GM23248 (cell line): ENCODE measurements at regions not wholly inside any gene's neighbourhood (a gene's known extent, or its start where the extent isn't known, plus 50 kb on each side); places are given as distances from the start of the nearest gene placed in this dataset.

Source experiments
- EZH2 ChIP-seq: fragments of 200-600 bp; sonication (generic); IDR thresholded peaks from 2 replicates; pipeline ENCODE4 v1.6.1; 2018; ENCODE audit warnings: antibody characterized with exemption, mild to moderate bottlenecking; ENCODE audit not compliant: insufficient read depth, poor library complexity, severe bottlenecking
- EZH2phosphoT487 ChIP-seq: fragments of 200-600 bp; sonication (generic); IDR thresholded peaks from 2 replicates; pipeline ENCODE4 v1.6.1; 2018; ENCODE audit warnings: antibody characterized with exemption, moderate library complexity, mild to moderate bottlenecking, low read depth; ENCODE audit not compliant: insufficient read depth

DNA sequence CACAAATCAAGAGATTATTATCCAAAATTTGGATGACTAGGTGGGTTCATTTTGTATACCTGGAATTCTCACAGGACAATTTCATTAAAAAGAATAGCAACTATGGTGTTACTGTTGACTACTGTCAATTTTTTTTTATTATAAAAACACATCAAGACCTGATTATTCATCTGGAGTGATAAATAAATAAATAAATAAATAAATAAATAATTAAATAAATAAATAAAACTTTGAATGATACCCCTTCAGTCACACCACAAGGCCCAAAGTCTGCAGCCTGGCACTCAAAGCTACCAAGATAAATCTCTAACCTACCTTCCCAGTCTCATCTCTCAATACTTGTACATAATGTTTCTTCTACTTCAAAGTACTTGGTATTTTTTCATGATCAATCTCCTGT lies 294.0 kb upstream of the KLHL29 start:
- TF ChIP-seq EZH2 (no peak), EZH2phosphoT487 (no peak)
